SU-DHL-6 (cell line): ENCODE measurements at regions not wholly inside any gene's neighbourhood (a gene's known extent, or its start where the extent isn't known, plus 50 kb on each side); places are given as distances from the start of the nearest gene placed in this dataset.

Experiments
- H2AFZ ChIP-seq: fragments of 200-600 bp; sonication (generic); 2 replicates; pipeline ENCODE4 v1.6.1; 2014; ENCODE audit warnings: low read depth, mild to moderate bottlenecking, moderate library complexity, mixed read lengths, antibody characterized with exemption, low read length; ENCODE audit not compliant: severe bottlenecking
- H3F3A ChIP-seq: fragments of 200-600 bp; shearing (Covaris generic); 2 replicates; pipeline ENCODE4 v1.6.0; 2016; ENCODE audit warnings: antibody characterized with exemption, mild to moderate bottlenecking; ENCODE audit not compliant: insufficient read depth
- H3K27ac ChIP-seq: fragments of 200-600 bp; sonication (generic); 2 replicates; pipeline ENCODE4 v1.5.1; 2016; ENCODE audit warnings: low read depth, mild to moderate bottlenecking, low read length, moderate library complexity, mixed read lengths
- H3K27me3 ChIP-seq: fragments of 200-600 bp; sonication (generic), shearing (Covaris generic); 2 replicates; pipeline ENCODE4 v1.6.0; 2014; ENCODE audit warnings: mild to moderate bottlenecking, low read length
- H3K36me3 ChIP-seq: fragments of 200-600 bp; sonication (generic); 2 replicates; pipeline ENCODE4 v1.6.1; 2014; ENCODE audit warnings: mild to moderate bottlenecking, low read length, mixed read lengths
- H3K4me2 ChIP-seq: fragments of 300-600, 200-600 bp; shearing (Covaris generic), sonication (generic); 2 replicates; pipeline ENCODE4 v1.6.0; 2014; ENCODE audit warnings: low read length, low read depth, mild to moderate bottlenecking; ENCODE audit not compliant: poor library complexity, severe bottlenecking
- H3K4me3 ChIP-seq: fragments of 200-600 bp; sonication (generic); 2 replicates; pipeline ENCODE4 v1.5.1; 2014; ENCODE audit warnings: antibody characterized with exemption, low read length, mild to moderate bottlenecking, mixed read lengths; ENCODE audit not compliant: insufficient read depth, poor library complexity, severe bottlenecking
- H3K79me2 ChIP-seq: fragments of 200-600 bp; sonication (generic); 2 replicates; pipeline ENCODE4 v1.6.1; 2014; ENCODE audit warnings: mild to moderate bottlenecking, low read length, moderate library complexity; ENCODE audit not compliant: insufficient read depth
- H3K9ac ChIP-seq: fragments of 200-600 bp; sonication (generic); 2 replicates; pipeline ENCODE4 v1.7.0; 2014; ENCODE audit warnings: mild to moderate bottlenecking, low read length
- H3K9me2 ChIP-seq: fragments of 200-600 bp; sonication (generic); replicated peaks from 2 replicates; pipeline ENCODE4 v1.6.1; 2014; ENCODE audit warnings: low read length; ENCODE audit not compliant: insufficient read depth
- H3K9me3 ChIP-seq: fragments of 200-600 bp; sonication (generic); 2 replicates; pipeline ENCODE4 v1.6.1; 2014; ENCODE audit warnings: low read length, mixed read lengths; ENCODE audit not compliant: insufficient read depth
- H4K20me1 ChIP-seq: fragments of 200-600 bp; sonication (generic); 2 replicates; pipeline ENCODE4 v1.6.1; 2014; ENCODE audit warnings: low read depth, mild to moderate bottlenecking, antibody characterized with exemption, low read length, moderate library complexity, mixed read lengths
- CTCF ChIP-seq: fragments of 200-600 bp; sonication (generic); IDR thresholded peaks from one replicate; pipeline ENCODE4 v1.5.1; 2017; ENCODE audit warnings: antibody characterized with exemption, mild to moderate bottlenecking, low read length, moderate library complexity; ENCODE audit not compliant: insufficient read depth, poor library complexity, severe bottlenecking
- EZH2phosphoT487 ChIP-seq: fragments of 200-600 bp; sonication (generic), shearing (Covaris generic); conservative IDR thresholded peaks from 2 replicates; pipeline ENCODE4 v1.6.1; 2018; ENCODE audit warnings: mild to moderate bottlenecking, antibody characterized with exemption, low read length, moderate library complexity, mixed read lengths

- Histone ChIP-seq H4K20me1 (no peaks in the 10 kb centered on the region), H3K79me2 (no peaks in the 10 kb centered on the region), H3K9me2 (no peaks in the 10 kb centered on the region), H3K4me2 (no peak overlapping the region), H3K9ac (no peak overlapping the region), H3F3A (no peaks in the 10 kb centered on the region), H3K27ac (no peak overlapping the region), H2AFZ (no peak overlapping the region), H3K4me3 (no peak overlapping the region), H3K27me3 (no peaks in the 10 kb centered on the region), H3K36me3 (no peaks in the 10 kb centered on the region), H3K9me3 (no peaks in the 10 kb centered on the region)
- TF ChIP-seq CTCF: no peak
- TF ChIP-seq EZH2phosphoT487: no peak
These were observed 252.9 kb downstream of the ETS1 start for GRCh38 chr11:128334311-128335044.

- H2AFZ ChIP-seq: no peak overlapping the region
- no peak for TF ChIP-seq CTCF
- no peak for TF ChIP-seq EZH2phosphoT487
- no peaks in the 10 kb centered on the region for H3F3A ChIP-seq
- no peak overlapping the region for H3K9ac ChIP-seq
- no peaks in the 10 kb centered on the region for H3K9me3 ChIP-seq
- H3K4me3 ChIP-seq: no peak overlapping the region
- H3K4me2 ChIP-seq: no peak overlapping the region
- no peaks in the 10 kb centered on the region for H4K20me1 ChIP-seq
- H3K27ac ChIP-seq: no peak overlapping the region
- H3K9me2 ChIP-seq: no peaks in the 10 kb centered on the region
- H3K36me3 ChIP-seq: no peaks in the 10 kb centered on the region
- no peaks in the 10 kb centered on the region for H3K79me2 ChIP-seq
- H3K27me3 ChIP-seq: no peaks in the 10 kb centered on the region
These were observed 256.0 kb downstream of the ETS1 start for GRCh38 chr11:128331317-128331716.

DNA sequence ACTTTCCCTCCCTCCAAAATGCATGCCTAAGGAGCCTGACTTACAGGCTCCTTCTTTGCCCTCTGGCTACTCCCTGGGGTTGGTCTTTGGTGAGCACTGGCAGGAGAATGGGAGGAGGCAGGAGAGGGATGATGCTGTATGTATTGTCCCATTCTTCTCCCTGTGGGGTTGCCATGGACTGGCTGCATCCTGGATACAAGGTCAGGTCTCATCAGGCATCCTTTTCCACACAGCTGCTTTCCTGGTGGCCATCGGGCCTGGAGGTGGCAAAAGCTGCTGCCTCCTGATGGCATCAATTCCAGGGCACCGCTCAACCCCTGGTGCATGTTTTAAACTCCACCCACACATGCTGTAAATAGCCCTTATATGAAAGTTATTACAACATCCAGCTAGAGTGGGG, 257.2 kb downstream of the ETS1 start:
- H4K20me1 ChIP-seq: no peaks in the 10 kb centered on the region
- H3K4me3 ChIP-seq: no peak overlapping the region
- no peak overlapping the region for H2AFZ ChIP-seq
- no peaks in the 10 kb centered on the region for H3K9me3 ChIP-seq
- H3K79me2 ChIP-seq: no peaks in the 10 kb centered on the region
- H3K4me2 ChIP-seq: no peak overlapping the region
- no peak overlapping the region for H3K9ac ChIP-seq
- H3K9me2 ChIP-seq: no peaks in the 10 kb centered on the region
- H3K27me3 ChIP-seq: no peaks in the 10 kb centered on the region
- TF ChIP-seq CTCF (no peak), EZH2phosphoT487 (no peak)
- no peak overlapping the region for H3K27ac ChIP-seq
- no peaks in the 10 kb centered on the region for H3F3A ChIP-seq
- H3K36me3 ChIP-seq: no peaks in the 10 kb centered on the region
